ENCODE measurements at regions not wholly inside any gene's neighbourhood (a gene's known extent, or its start where the extent isn't known, plus 50 kb on each side); places are given as distances from the start of the nearest gene placed in this dataset.

- no peak overlapping the region for H3K4me3 ChIP-seq (ENCODE audit: low read length in 2 of 2)
- peaks cover 0 to 8% of the 10 kb centered on the region in 2 donors for H3K4me1 ChIP-seq (ENCODE audit: control insufficient read depth in 2 of 2, insufficient read depth in 2 of 2, low read length in 2 of 2)
- no peaks in the 10 kb centered on the region for H3K36me3 ChIP-seq (ENCODE audit: control insufficient read depth in 2 of 2, insufficient read depth in 2 of 2, low read length in 2 of 2)
- H3K27ac ChIP-seq (ENCODE audit: low read depth in 2 of 2, low read length in 2 of 2) = no peak overlapping the region
- no peaks in the 10 kb centered on the region for H3K9me3 ChIP-seq (ENCODE audit: control insufficient read depth in 2 of 2, low read length in 2 of 2)
- no peaks in the 10 kb centered on the region for H3K27me3 ChIP-seq (ENCODE audit: control insufficient read depth in 2 of 2, insufficient read depth in 2 of 2, low read length in 2 of 2)
- H3K9ac ChIP-seq (ENCODE audit: low read depth in 1 of 2, low read length in 2 of 2) = no peak overlapping the region
Observed at GRCh38 chr3:159654183-159655134, 334.2 kb upstream of the IL12A start.

DNA sequence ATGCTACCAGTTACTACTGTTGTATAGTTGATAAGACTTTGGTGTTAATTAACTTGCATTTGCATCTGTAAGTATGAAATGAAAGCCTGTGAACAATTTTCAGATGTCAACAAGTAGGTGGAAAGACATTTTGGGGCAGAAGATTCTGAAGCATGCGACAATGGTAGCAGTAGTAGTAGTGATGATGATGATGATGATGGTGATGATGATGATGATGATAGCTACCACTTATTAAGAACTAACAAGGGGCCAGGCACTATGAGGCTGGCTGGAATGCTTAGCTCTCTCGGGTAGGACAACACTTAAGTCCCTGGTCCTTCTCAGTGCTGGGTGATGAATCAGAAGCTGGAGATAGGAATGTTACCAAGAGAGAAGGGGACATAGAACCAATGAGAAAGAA is 333.4 kb upstream of the IL12A start:
- peaks cover 0 to 8% of the 10 kb centered on the region in 2 donors for H3K4me1 ChIP-seq (ENCODE audit: control insufficient read depth in 2 of 2, insufficient read depth in 2 of 2, low read length in 2 of 2)
- H3K36me3 ChIP-seq (ENCODE audit: control insufficient read depth in 2 of 2, insufficient read depth in 2 of 2, low read length in 2 of 2) = no peaks in the 10 kb centered on the region
- H3K9me3 ChIP-seq (ENCODE audit: control insufficient read depth in 2 of 2, low read length in 2 of 2) = no peaks in the 10 kb centered on the region
- H3K4me3 ChIP-seq (ENCODE audit: low read length in 2 of 2) = no peak overlapping the region
- no peak overlapping the region for H3K27ac ChIP-seq (ENCODE audit: low read depth in 2 of 2, low read length in 2 of 2)
- H3K27me3 ChIP-seq (ENCODE audit: control insufficient read depth in 2 of 2, insufficient read depth in 2 of 2, low read length in 2 of 2) = no peaks in the 10 kb centered on the region
- H3K9ac ChIP-seq (ENCODE audit: low read depth in 1 of 2, low read length in 2 of 2) = no peak overlapping the region

GRCh38 chr3:159657176-159657575 is 331.5 kb upstream of the IL12A start:
- H3K36me3 ChIP-seq (ENCODE audit: control insufficient read depth in 2 of 2, insufficient read depth in 2 of 2, low read length in 2 of 2) = no peaks in the 10 kb centered on the region

GRCh38 chr3:159657629-159658028 is 331.0 kb upstream of the IL12A start:
- Histone ChIP-seq H3K9me3 (ENCODE audit: control insufficient read depth in 2 of 2, low read length in 2 of 2) (no peaks in the 10 kb centered on the region), H3K36me3 (ENCODE audit: control insufficient read depth in 2 of 2, insufficient read depth in 2 of 2, low read length in 2 of 2) (no peaks in the 10 kb centered on the region), H3K4me3 (ENCODE audit: low read length in 2 of 2) (no peak overlapping the region), H3K4me1 (ENCODE audit: control insufficient read depth in 2 of 2, insufficient read depth in 2 of 2, low read length in 2 of 2) (peaks cover 0 to 4% of the 10 kb centered on the region in 2 donors), H3K27ac (ENCODE audit: low read depth in 2 of 2, low read length in 2 of 2) (no peak overlapping the region), H3K27me3 (ENCODE audit: control insufficient read depth in 2 of 2, insufficient read depth in 2 of 2, low read length in 2 of 2) (no peaks in the 10 kb centered on the region), H3K9ac (ENCODE audit: low read depth in 1 of 2, low read length in 2 of 2) (no peak overlapping the region)

More at GRCh38 chr3:159657176-159657575, 331.5 kb upstream of the IL12A start:
- no peak overlapping the region for H3K27ac ChIP-seq (ENCODE audit: low read depth in 2 of 2, low read length in 2 of 2)
- no peaks in the 10 kb centered on the region for H3K27me3 ChIP-seq (ENCODE audit: control insufficient read depth in 2 of 2, insufficient read depth in 2 of 2, low read length in 2 of 2)
- H3K4me3 ChIP-seq (ENCODE audit: low read length in 2 of 2) = no peak overlapping the region
- no peak overlapping the region for H3K9ac ChIP-seq (ENCODE audit: low read depth in 1 of 2, low read length in 2 of 2)
- no peaks in the 10 kb centered on the region for H3K9me3 ChIP-seq (ENCODE audit: control insufficient read depth in 2 of 2, low read length in 2 of 2)
- H3K4me1 ChIP-seq (ENCODE audit: control insufficient read depth in 2 of 2, insufficient read depth in 2 of 2, low read length in 2 of 2) = peaks cover 0 to 8% of the 10 kb centered on the region in 2 donors

GRCh38 chr3:159660326-159660725 is 328.3 kb upstream of the IL12A start:
- Histone ChIP-seq H3K9me3 (ENCODE audit: control insufficient read depth in 2 of 2, low read length in 2 of 2) (peaks cover 0 to 5% of the 10 kb centered on the region in 2 donors), H3K4me3 (ENCODE audit: low read length in 2 of 2) (no peak overlapping the region), H3K4me1 (ENCODE audit: control insufficient read depth in 2 of 2, insufficient read depth in 2 of 2, low read length in 2 of 2) (no peaks in the 10 kb centered on the region), H3K27ac (ENCODE audit: low read depth in 2 of 2, low read length in 2 of 2) (no peak overlapping the region), H3K9ac (ENCODE audit: low read depth in 1 of 2, low read length in 2 of 2) (no peak overlapping the region), H3K36me3 (ENCODE audit: control insufficient read depth in 2 of 2, insufficient read depth in 2 of 2, low read length in 2 of 2) (no peaks in the 10 kb centered on the region), H3K27me3 (ENCODE audit: control insufficient read depth in 2 of 2, insufficient read depth in 2 of 2, low read length in 2 of 2) (no peaks in the 10 kb centered on the region)

DNA sequence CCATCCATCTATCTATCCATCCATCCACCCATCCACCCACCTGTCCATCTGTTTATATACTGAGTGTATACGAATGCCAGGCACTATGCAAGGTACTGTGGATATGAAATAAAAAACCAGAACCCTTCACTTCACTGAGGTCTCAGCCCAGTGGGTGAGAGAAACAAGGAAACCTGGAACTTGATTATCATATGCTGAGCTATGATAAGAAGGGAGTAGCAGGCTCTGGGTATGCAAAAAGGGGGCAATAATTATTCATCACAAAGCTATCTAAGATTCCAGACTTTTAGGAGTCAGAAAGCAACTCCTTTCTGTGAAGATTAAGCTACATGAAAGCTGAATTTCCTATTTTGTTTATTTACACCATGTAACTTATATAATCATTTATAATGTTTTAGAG is 327.7 kb upstream of the IL12A start:
- H3K36me3 ChIP-seq (ENCODE audit: control insufficient read depth in 2 of 2, insufficient read depth in 2 of 2, low read length in 2 of 2) = no peaks in the 10 kb centered on the region
- H3K27ac ChIP-seq (ENCODE audit: low read depth in 2 of 2, low read length in 2 of 2) = no peak overlapping the region
- no peak overlapping the region for H3K4me3 ChIP-seq (ENCODE audit: low read length in 2 of 2)
- no peak overlapping the region for H3K9ac ChIP-seq (ENCODE audit: low read depth in 1 of 2, low read length in 2 of 2)
- H3K9me3 ChIP-seq (ENCODE audit: control insufficient read depth in 2 of 2, low read length in 2 of 2) = peaks cover 0 to 5% of the 10 kb centered on the region in 2 donors
- no peaks in the 10 kb centered on the region for H3K27me3 ChIP-seq (ENCODE audit: control insufficient read depth in 2 of 2, insufficient read depth in 2 of 2, low read length in 2 of 2)
- no peaks in the 10 kb centered on the region for H3K4me1 ChIP-seq (ENCODE audit: control insufficient read depth in 2 of 2, insufficient read depth in 2 of 2, low read length in 2 of 2)

DNA sequence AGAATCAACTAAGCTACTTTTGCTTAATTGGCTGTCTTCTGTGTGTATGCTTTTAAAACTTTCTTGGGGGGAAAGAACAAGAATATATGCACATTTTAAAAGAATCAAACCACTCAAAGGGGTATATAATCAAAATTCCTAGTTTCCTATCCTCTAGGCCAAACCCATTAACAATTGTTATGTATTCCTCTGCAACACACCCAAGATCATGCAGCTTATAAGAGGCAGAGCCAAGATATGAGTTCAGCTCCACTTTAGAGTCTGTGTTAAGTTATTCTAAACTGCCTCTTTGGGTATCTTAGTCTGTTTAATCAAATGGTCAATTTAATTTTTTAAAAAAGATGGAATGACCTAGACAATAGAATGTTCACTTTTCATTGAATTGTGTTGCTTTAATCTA is 326.1 kb upstream of the IL12A start:
- H3K4me1 ChIP-seq (ENCODE audit: control insufficient read depth in 2 of 2, insufficient read depth in 2 of 2, low read length in 2 of 2) = no peaks in the 10 kb centered on the region
- no peaks in the 10 kb centered on the region for H3K36me3 ChIP-seq (ENCODE audit: control insufficient read depth in 2 of 2, insufficient read depth in 2 of 2, low read length in 2 of 2)
- peaks cover 0 to 5% of the 10 kb centered on the region in 2 donors for H3K9me3 ChIP-seq (ENCODE audit: control insufficient read depth in 2 of 2, low read length in 2 of 2)
- H3K27me3 ChIP-seq (ENCODE audit: control insufficient read depth in 2 of 2, insufficient read depth in 2 of 2, low read length in 2 of 2) = no peaks in the 10 kb centered on the region
- H3K4me3 ChIP-seq (ENCODE audit: low read length in 2 of 2) = no peak overlapping the region
- no peak overlapping the region for H3K9ac ChIP-seq (ENCODE audit: low read depth in 1 of 2, low read length in 2 of 2)
- H3K27ac ChIP-seq (ENCODE audit: low read depth in 2 of 2, low read length in 2 of 2) = no peak overlapping the region

DNA sequence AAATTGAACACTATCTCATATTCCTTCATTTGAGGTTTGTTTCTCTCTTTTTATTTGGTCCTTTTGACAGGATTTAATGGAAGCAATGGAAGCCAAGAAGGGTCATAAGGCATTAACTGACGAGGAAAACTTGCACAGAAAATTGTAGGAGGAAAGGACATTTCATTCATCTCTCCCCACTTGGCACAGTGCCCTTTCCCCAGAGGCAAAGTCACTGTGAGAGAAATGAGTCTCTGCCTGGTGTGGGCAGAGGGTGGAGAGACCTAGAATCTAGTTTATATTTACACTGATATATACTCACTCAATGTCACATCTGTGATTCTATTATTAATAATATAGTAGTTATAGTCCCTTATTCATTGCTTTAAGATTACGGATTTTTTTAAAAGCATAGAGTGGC is 324.6 kb upstream of the IL12A start:
- no peak overlapping the region for H3K9ac ChIP-seq (ENCODE audit: low read depth in 1 of 2, low read length in 2 of 2)
- no peak overlapping the region for H3K27ac ChIP-seq (ENCODE audit: low read depth in 2 of 2, low read length in 2 of 2)
- no peaks in the 10 kb centered on the region for H3K27me3 ChIP-seq (ENCODE audit: control insufficient read depth in 2 of 2, insufficient read depth in 2 of 2, low read length in 2 of 2)
- H3K36me3 ChIP-seq (ENCODE audit: control insufficient read depth in 2 of 2, insufficient read depth in 2 of 2, low read length in 2 of 2) = no peaks in the 10 kb centered on the region
- no peaks in the 10 kb centered on the region for H3K4me1 ChIP-seq (ENCODE audit: control insufficient read depth in 2 of 2, insufficient read depth in 2 of 2, low read length in 2 of 2)
- H3K9me3 ChIP-seq (ENCODE audit: control insufficient read depth in 2 of 2, low read length in 2 of 2) = peaks cover 0 to 5% of the 10 kb centered on the region in 2 donors
- no peak overlapping the region for H3K4me3 ChIP-seq (ENCODE audit: low read length in 2 of 2)

DNA sequence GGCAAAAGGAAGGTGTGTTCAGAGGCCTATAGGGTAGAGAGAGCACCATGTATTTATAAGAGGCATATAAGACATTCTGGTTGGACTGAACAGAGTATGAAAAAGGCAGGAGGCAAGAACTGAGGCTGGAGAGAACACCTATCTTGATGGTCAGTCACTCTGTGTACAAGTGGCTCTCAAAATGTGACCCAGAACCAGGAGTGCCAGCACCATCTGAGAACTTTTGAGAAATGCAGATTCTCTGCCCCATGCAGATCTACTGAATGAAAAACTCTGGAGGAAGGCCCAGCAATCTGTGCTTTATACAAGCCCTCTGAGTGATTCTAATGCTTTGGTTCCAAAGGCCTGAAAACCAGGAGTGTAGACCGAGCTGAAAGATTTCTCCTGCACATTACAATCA is 324.0 kb upstream of the IL12A start:
- peaks cover 0 to 5% of the 10 kb centered on the region in 2 donors for H3K9me3 ChIP-seq (ENCODE audit: control insufficient read depth in 2 of 2, low read length in 2 of 2)
- H3K9ac ChIP-seq (ENCODE audit: low read depth in 1 of 2, low read length in 2 of 2) = no peak overlapping the region
- peaks cover under 1 to 2% of the 10 kb centered on the region in 2 donors for H3K4me1 ChIP-seq (ENCODE audit: control insufficient read depth in 2 of 2, insufficient read depth in 2 of 2, low read length in 2 of 2)
- H3K27me3 ChIP-seq (ENCODE audit: control insufficient read depth in 2 of 2, insufficient read depth in 2 of 2, low read length in 2 of 2) = no peaks in the 10 kb centered on the region
- H3K36me3 ChIP-seq (ENCODE audit: control insufficient read depth in 2 of 2, insufficient read depth in 2 of 2, low read length in 2 of 2) = no peaks in the 10 kb centered on the region
- no peak overlapping the region for H3K4me3 ChIP-seq (ENCODE audit: low read length in 2 of 2)
- no peak overlapping the region for H3K27ac ChIP-seq (ENCODE audit: low read depth in 2 of 2, low read length in 2 of 2)

DNA sequence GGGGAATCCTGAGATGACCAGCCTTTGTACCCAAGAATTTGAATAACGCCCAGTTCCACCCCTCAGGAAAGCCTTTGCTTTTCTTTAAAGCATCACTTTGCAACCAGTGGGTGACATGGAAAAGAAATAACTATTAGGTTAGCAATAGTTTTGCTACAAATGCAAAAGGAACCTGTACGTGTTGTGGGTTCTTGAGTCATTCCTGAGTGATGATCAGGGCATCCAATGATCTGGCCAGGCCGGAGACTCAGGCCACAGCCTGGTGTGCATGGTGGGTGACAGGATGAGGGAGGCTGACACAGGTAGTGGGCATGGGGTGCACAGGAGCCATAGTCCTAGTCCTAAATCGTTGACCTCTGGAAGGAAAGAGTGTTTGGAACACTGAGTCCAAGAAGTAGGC is 321.4 kb upstream of the IL12A start:
- no peaks in the 10 kb centered on the region for H3K27me3 ChIP-seq (ENCODE audit: control insufficient read depth in 2 of 2, insufficient read depth in 2 of 2, low read length in 2 of 2)
- peaks cover 2 to 4% of the 10 kb centered on the region in 2 donors for H3K4me1 ChIP-seq (ENCODE audit: control insufficient read depth in 2 of 2, insufficient read depth in 2 of 2, low read length in 2 of 2)
- no peak overlapping the region for H3K9ac ChIP-seq (ENCODE audit: low read depth in 1 of 2, low read length in 2 of 2)
- H3K4me3 ChIP-seq (ENCODE audit: low read length in 2 of 2) = no peak overlapping the region
- peaks cover 0 to 5% of the 10 kb centered on the region in 2 donors for H3K9me3 ChIP-seq (ENCODE audit: control insufficient read depth in 2 of 2, low read length in 2 of 2)
- H3K36me3 ChIP-seq (ENCODE audit: control insufficient read depth in 2 of 2, insufficient read depth in 2 of 2, low read length in 2 of 2) = no peaks in the 10 kb centered on the region
- no peak overlapping the region for H3K27ac ChIP-seq (ENCODE audit: low read depth in 2 of 2, low read length in 2 of 2)

All from mucosa of rectum (tissue), 2 donors.